ENCODE measurements at regions not wholly inside any gene's neighbourhood (a gene's known extent, or its start where the extent isn't known, plus 50 kb on each side); places are given as distances from the start of the nearest gene placed in this dataset.

DNA sequence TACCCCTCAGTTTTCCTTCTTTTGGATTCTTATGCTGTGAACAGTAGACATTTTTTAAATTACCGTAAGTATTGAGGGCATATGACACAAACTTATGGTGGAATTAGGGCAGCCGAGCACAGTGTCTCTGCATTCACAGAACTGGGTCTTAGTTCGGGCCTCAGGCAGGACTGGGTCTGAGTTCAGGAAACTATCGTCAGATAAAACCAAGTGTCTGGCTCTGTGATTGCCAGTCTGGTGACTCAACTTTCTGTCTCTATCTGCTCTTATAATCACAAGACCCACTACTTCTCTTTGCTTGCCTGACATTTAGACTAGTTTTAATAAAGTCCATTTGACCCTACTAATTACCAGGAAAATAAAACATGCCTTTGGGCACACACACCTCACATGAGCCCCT is 146.2 kb downstream of the LMLN start (continued):
- no peak for TF ChIP-seq FOXA1 (IDR thresholded peaks at IDR 0.05; ENCODE audit: borderline replicate concordance)
- no peak for TF ChIP-seq HDAC8 (tag; IDR thresholded peaks at IDR 0.05)
- no peak for TF ChIP-seq HCFC1 (IDR thresholded peaks at IDR 0.05; ENCODE audit: low read depth, low read length)
- no peak for TF ChIP-seq SLC30A9 (CRISPR knock-in tag; IDR thresholded peaks at IDR 0.05)
- TF ChIP-seq THRAP3 (IDR thresholded peaks at IDR 0.05; ENCODE audit: borderline replicate concordance): no peak
- no peak for TF ChIP-seq NFRKB (IDR thresholded peaks at IDR 0.05; ENCODE audit: low read depth)
- TF ChIP-seq ZNF263 (CRISPR knock-in tag; IDR thresholded peaks at IDR 0.05; ENCODE audit: borderline replicate concordance): no peak
- no peak for TF ChIP-seq LCOR (CRISPR knock-in tag; IDR thresholded peaks at IDR 0.05)
- no peak for TF ChIP-seq FIP1L1 (IDR thresholded peaks at IDR 0.05; ENCODE audit: low read depth, low read length, poor library complexity, severe bottlenecking)
- TF ChIP-seq, protein P1, sequence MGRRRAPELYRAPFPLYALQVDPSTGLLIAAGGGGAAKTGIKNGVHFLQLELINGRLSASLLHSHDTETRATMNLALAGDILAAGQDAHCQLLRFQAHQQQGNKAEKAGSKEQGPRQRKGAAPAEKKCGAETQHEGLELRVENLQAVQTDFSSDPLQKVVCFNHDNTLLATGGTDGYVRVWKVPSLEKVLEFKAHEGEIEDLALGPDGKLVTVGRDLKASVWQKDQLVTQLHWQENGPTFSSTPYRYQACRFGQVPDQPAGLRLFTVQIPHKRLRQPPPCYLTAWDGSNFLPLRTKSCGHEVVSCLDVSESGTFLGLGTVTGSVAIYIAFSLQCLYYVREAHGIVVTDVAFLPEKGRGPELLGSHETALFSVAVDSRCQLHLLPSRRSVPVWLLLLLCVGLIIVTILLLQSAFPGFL (CRISPR knock-in tag; IDR thresholded peaks at IDR 0.05): no peak
- no peak for TF ChIP-seq DMBX1 (CRISPR knock-in tag; IDR thresholded peaks at IDR 0.05; ENCODE audit: borderline replicate concordance)
- no peak for TF ChIP-seq ASH1L (IDR thresholded peaks at IDR 0.05; ENCODE audit: borderline replicate concordance, low read depth, partially characterized antibody)
- no peak for TF ChIP-seq SMARCB1 (IDR thresholded peaks at IDR 0.05; ENCODE audit: insufficient read length, low read depth)
- TF ChIP-seq, protein P2, sequence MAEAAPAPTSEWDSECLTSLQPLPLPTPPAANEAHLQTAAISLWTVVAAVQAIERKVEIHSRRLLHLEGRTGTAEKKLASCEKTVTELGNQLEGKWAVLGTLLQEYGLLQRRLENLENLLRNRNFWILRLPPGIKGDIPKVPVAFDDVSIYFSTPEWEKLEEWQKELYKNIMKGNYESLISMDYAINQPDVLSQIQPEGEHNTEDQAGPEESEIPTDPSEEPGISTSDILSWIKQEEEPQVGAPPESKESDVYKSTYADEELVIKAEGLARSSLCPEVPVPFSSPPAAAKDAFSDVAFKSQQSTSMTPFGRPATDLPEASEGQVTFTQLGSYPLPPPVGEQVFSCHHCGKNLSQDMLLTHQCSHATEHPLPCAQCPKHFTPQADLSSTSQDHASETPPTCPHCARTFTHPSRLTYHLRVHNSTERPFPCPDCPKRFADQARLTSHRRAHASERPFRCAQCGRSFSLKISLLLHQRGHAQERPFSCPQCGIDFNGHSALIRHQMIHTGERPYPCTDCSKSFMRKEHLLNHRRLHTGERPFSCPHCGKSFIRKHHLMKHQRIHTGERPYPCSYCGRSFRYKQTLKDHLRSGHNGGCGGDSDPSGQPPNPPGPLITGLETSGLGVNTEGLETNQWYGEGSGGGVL (CRISPR knock-in tag; IDR thresholded peaks at IDR 0.05): no peak
- peak; percentile 84 for TF ChIP-seq TBP (optimal IDR thresholded peaks at IDR 0.05; ENCODE audit: low read depth, low read length)
- TF ChIP-seq BACH1 (tag; IDR thresholded peaks at IDR 0.05): no peak
- TF ChIP-seq, protein P3, sequence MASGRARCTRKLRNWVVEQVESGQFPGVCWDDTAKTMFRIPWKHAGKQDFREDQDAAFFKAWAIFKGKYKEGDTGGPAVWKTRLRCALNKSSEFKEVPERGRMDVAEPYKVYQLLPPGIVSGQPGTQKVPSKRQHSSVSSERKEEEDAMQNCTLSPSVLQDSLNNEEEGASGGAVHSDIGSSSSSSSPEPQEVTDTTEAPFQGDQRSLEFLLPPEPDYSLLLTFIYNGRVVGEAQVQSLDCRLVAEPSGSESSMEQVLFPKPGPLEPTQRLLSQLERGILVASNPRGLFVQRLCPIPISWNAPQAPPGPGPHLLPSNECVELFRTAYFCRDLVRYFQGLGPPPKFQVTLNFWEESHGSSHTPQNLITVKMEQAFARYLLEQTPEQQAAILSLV (tag; IDR thresholded peaks at IDR 0.05): no peak
- peak in 1 of 2 experiments; percentile 62; a peak in 1 of 4 replicates for TF ChIP-seq RCOR1 (IDR thresholded peaks at IDR 0.05; ENCODE audit: borderline replicate concordance in 1 of 2, low read depth in 2 of 2, low read length in 2 of 2)
- TF ChIP-seq DIDO1 (tag; IDR thresholded peaks at IDR 0.05; ENCODE audit: low read depth): no peak
- TF ChIP-seq RBM22 (IDR thresholded peaks at IDR 0.05; ENCODE audit: low read depth, low read length, poor library complexity, severe bottlenecking): no peak
- TF ChIP-seq ZNF347 (CRISPR knock-in tag; IDR thresholded peaks at IDR 0.05; ENCODE audit: low read depth): no peak
- TF ChIP-seq GABPB2 (CRISPR knock-in tag; conservative IDR thresholded peaks at IDR 0.05): no peak
- TF ChIP-seq, protein P4, sequence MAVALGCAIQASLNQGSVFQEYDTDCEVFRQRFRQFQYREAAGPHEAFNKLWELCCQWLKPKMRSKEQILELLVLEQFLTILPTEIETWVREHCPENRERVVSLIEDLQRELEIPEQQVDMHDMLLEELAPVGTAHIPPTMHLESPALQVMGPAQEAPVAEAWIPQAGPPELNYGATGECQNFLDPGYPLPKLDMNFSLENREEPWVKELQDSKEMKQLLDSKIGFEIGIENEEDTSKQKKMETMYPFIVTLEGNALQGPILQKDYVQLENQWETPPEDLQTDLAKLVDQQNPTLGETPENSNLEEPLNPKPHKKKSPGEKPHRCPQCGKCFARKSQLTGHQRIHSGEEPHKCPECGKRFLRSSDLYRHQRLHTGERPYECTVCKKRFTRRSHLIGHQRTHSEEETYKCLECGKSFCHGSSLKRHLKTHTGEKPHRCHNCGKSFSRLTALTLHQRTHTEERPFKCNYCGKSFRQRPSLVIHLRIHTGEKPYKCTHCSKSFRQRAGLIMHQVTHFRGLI (CRISPR knock-in tag; IDR thresholded peaks at IDR 0.05): no peak
- TF ChIP-seq KDM1A (IDR thresholded peaks at IDR 0.05): 0 out of 4 replicates have a peak, but pooled peaks of 1 of the 2 experiments have one; percentile 33
- no peak for TF ChIP-seq NFIC (IDR thresholded peaks at IDR 0.05)

All from K562 (cell line).